Nephron (organoid): ENCODE measurements at regions not wholly inside any gene's neighbourhood (a gene's known extent, or its start where the extent isn't known, plus 50 kb on each side); places are given as distances from the start of the nearest gene placed in this dataset.

Source experiments
- H3K27ac Mint-ChIP-seq, 3 experiments: 2 replicates each; pipeline ENCODE4 v1.8.0; 2020; ENCODE audit warnings: mixed read lengths in 3 of 3, mild to moderate bottlenecking in 2 of 3, moderate library complexity in 1 of 3
- H3K27me3 Mint-ChIP-seq: 2 replicates; pipeline ENCODE4 v1.8.0; 2021; ENCODE audit warnings: low read depth, mild to moderate bottlenecking, moderate library complexity, mixed read lengths
- H3K36me3 Mint-ChIP-seq: 2 replicates; pipeline ENCODE4 v1.8.0; 2020; ENCODE audit warnings: low read depth, mixed read lengths
- H3K4me1 Mint-ChIP-seq: 2 replicates; pipeline ENCODE4 v1.8.0; 2020; ENCODE audit warnings: mixed read lengths
- H3K4me3 Mint-ChIP-seq, 3 experiments: 2 replicates each; pipeline ENCODE4 v1.8.0; 2020; ENCODE audit warnings: mild to moderate bottlenecking in 3 of 3, mixed read lengths in 3 of 3, moderate library complexity in 2 of 3
- H3K9me3 Mint-ChIP-seq: 2 replicates; pipeline ENCODE4 v1.8.0; 2020; ENCODE audit warnings: mixed read lengths
- CTCF ChIP-seq, 3 experiments: fragments of 200-600 bp; sonication (generic); IDR thresholded peaks; one replicate each; pipeline ENCODE4 v1.5.0; 2021; ENCODE audit warnings: antibody characterized with exemption in 3 of 3; ENCODE audit not compliant: unreplicated experiment in 3 of 3

DNA sequence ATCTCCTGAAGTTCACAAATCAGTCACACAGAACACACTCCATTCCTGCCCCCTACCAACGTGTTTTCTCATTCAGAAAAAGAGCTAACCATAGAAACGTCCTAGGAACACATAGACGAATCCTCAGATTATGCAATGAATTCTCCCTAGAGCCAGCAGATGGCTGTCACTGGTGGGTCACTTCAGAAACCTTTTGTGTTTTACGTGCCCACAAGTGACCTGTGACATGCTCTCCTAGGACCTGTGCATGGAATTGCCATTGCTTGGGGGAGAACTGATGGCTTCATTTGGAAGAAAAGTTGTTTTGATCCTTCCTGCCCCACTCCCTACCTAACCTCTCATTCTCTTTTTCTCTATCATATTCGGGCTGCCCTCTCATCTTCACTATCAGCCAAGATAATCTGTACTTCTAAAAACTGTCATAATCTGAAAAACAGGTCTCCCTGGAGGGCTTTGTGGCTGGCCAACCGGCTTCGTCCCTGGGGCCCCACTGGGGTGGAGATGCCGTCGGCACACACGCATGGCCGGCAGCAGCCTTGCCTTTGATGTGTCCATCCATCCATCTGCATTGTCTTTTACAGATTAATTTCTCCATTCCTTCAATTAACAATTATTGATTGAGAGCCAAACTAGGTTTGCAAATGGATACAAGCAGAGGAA, 144.1 kb upstream of the SERP2 start:
- Mint-ChIP-seq H3K36me3 (no peaks in the 10 kb centered on the region), H3K4me1 (peaks cover 28% of the 10 kb centered on the region), H3K4me3 (no peak overlapping the region), H3K9me3 (no peaks in the 10 kb centered on the region), H3K27ac (no peak overlapping the region), H3K27me3 (peaks cover 8% of the 10 kb centered on the region)
- no peak for TF ChIP-seq CTCF (IDR thresholded peaks at IDR 0.05; ENCODE audit: unreplicated experiment in 3 of 3)

DNA sequence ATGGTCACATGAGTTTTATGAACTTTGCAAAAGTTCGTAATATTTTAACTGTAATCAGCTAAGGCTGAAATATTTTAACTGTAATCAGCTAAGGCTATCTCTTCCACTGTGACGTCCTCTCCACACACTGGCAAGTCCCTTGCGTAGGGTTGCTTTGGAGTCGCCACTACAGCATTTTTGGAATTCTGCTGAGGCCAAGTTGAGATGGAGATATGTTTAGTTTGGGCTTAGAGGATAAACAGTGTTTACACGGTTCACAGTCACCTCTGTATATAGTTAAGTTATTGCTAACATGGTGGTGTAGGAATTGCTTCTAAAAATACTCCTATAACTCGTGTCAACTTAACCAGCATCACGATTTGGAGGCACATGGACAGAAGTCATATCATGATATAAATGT, 143.6 kb upstream of the SERP2 start:
- Mint-ChIP-seq H3K27ac (no peak overlapping the region), H3K36me3 (no peaks in the 10 kb centered on the region), H3K9me3 (no peaks in the 10 kb centered on the region), H3K4me1 (peaks cover 31% of the 10 kb centered on the region), H3K4me3 (no peak overlapping the region), H3K27me3 (peaks cover 8% of the 10 kb centered on the region)
- TF ChIP-seq CTCF (IDR thresholded peaks at IDR 0.05; ENCODE audit: unreplicated experiment in 3 of 3): no peak

- Mint-ChIP-seq H3K27me3 (peaks cover 8% of the 10 kb centered on the region), H3K9me3 (no peaks in the 10 kb centered on the region), H3K36me3 (no peaks in the 10 kb centered on the region), H3K4me1 (peaks cover 31% of the 10 kb centered on the region), H3K27ac (no peak overlapping the region), H3K4me3 (no peak overlapping the region)
- TF ChIP-seq CTCF (IDR thresholded peaks at IDR 0.05; ENCODE audit: unreplicated experiment in 3 of 3): no peak
Measured at GRCh38 chr13:44230736-44231135, 142.9 kb upstream of the SERP2 start.

DNA sequence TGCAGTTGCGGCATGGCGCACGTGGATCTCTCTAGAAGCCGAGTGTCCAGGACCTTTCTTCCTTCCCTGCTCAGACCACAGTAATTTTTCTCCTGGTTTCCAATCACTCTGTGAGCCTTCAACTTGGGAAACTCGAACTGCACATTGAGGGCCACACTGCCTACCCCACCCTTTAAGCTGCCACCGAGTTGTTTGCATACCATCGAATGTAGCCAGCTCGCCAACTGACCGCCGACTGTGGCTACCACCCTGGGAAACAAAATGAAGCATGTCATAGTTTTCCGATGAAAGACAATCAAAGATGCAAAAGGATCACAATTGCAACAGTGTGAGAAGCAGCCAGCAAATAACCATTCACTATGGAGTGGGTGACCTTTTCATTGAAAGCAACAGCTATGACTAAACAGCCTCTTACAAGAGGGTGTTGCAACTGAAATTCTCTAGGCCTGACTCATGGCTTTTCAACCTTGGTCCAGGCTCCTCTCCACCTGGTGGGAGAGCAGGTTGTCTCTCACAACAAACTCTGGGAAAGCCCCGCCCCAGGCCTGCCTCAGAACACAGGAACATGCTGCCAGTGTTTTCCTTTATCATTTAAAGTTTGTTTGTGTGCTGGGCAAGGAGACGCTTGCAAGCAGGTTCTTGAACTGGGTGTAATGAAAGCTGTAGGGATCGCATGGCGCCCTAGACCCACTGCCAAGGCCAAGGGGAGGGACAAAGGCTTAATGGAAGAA, 141.7 kb upstream of the SERP2 start:
- no peak for TF ChIP-seq CTCF (IDR thresholded peaks at IDR 0.05; ENCODE audit: unreplicated experiment in 3 of 3)
- Mint-ChIP-seq H3K4me3 (peak overlapping the region in 1 of 3 experiments; percentile 26), H3K27ac (peak overlapping the region; percentile 46 to 70 (median 60)), H3K9me3 (no peaks in the 10 kb centered on the region), H3K36me3 (no peaks in the 10 kb centered on the region), H3K27me3 (peaks cover 8% of the 10 kb centered on the region), H3K4me1 (peaks cover 41% of the 10 kb centered on the region)

- Mint-ChIP-seq H3K4me3 (no peak overlapping the region), H3K4me1 (peaks cover 48% of the 10 kb centered on the region)
Measured at GRCh38 chr13:44232774-44233173, 140.8 kb upstream of the SERP2 start.

More at GRCh38 chr13:44232774-44233173, 140.8 kb upstream of the SERP2 start:
- Mint-ChIP-seq H3K27ac (peak overlapping the region; percentile 46 to 70 (median 60)), H3K9me3 (no peaks in the 10 kb centered on the region), H3K36me3 (no peaks in the 10 kb centered on the region), H3K27me3 (peaks cover 3% of the 10 kb centered on the region)
- no peak for TF ChIP-seq CTCF (IDR thresholded peaks at IDR 0.05; ENCODE audit: unreplicated experiment in 3 of 3)
